Erythroblast (primary cell): ENCODE measurements at regions not wholly inside any gene's neighbourhood (a gene's known extent, or its start where the extent isn't known, plus 50 kb on each side); places are given as distances from the start of the nearest gene placed in this dataset.

Experiments used
- DNase-seq, 2 experiments: peaks; one replicate each; lab custom pipeline; 2025; lab: John Stamatoyannopoulos, UW
- GATA1 ChIP-seq: IDR thresholded peaks from 2 replicates; pipeline ENCODE4 v1.6.1; 2011; ENCODE audit warnings: low read depth, mild to moderate bottlenecking, control low read depth, low read length, moderate library complexity
- POLR2A ChIP-seq: IDR thresholded peaks from 2 replicates; pipeline ENCODE4 v1.6.1; 2011; ENCODE audit warnings: mild to moderate bottlenecking, low read length

GRCh38 chr14:65195042-65195719 lies 92.9 kb upstream of the MAX start:
- TF ChIP-seq POLR2A (no peak), GATA1 (no peak)
- DNase-seq, result no peak

- TF ChIP-seq GATA1, result no peak
- no peak for TF ChIP-seq POLR2A
- no peak for DNase-seq
These were observed 96.0 kb upstream of the MAX start for GRCh38 chr14:65198346-65198745.

- no peak for DNase-seq
- TF ChIP-seq POLR2A (no peak), GATA1 (no peak)
These were observed 98.1 kb upstream of the MAX start for GRCh38 chr14:65200454-65200853.

GRCh38 chr14:65203574-65203973 lies 101.3 kb upstream of the MAX start:
- TF ChIP-seq GATA1 (no peak), POLR2A (no peak)
- DNase-seq, result no peak

GRCh38 chr14:65204056-65204455 lies 101.7 kb upstream of the MAX start:
- DNase-seq, result no peak
- TF ChIP-seq POLR2A, result no peak
- TF ChIP-seq GATA1, result no peak

GRCh38 chr14:65206078-65206447 lies 103.7 kb upstream of the MAX start:
- DNase-seq, result no peak
- TF ChIP-seq GATA1, result no peak
- TF ChIP-seq POLR2A, result no peak

- TF ChIP-seq GATA1 (no peak), POLR2A (no peak)
- no peak for DNase-seq
These were observed 104.3 kb upstream of the MAX start for GRCh38 chr14:65206448-65207096.

- no peak for TF ChIP-seq POLR2A
- TF ChIP-seq GATA1, result no peak
- DNase-seq, result no peak
These were observed 106.2 kb upstream of the MAX start for GRCh38 chr14:65208548-65208947.

- no peak for DNase-seq
- TF ChIP-seq GATA1 (no peak), POLR2A (no peak)
These were observed 108.0 kb upstream of the MAX start for GRCh38 chr14:65210118-65210821.

- TF ChIP-seq GATA1 (no peak), POLR2A (no peak)
- no peak for DNase-seq
These were observed 108.5 kb upstream of the MAX start for GRCh38 chr14:65210822-65211182.

- TF ChIP-seq GATA1 (no peak), POLR2A (no peak)
- DNase-seq, result peak in 1 of 2 experiments; percentile 36
These were observed 109.1 kb upstream of the MAX start for GRCh38 chr14:65211341-65211987.

GRCh38 chr14:65213316-65213715 lies 111.0 kb upstream of the MAX start:
- no peak for TF ChIP-seq POLR2A
- no peak for TF ChIP-seq GATA1
- DNase-seq, result no peak

GRCh38 chr14:65214741-65215140 lies 112.4 kb upstream of the MAX start:
- TF ChIP-seq GATA1, result no peak
- no peak for TF ChIP-seq POLR2A
- no peak for DNase-seq

GRCh38 chr14:65219353-65219752 lies 117.0 kb upstream of the MAX start:
- TF ChIP-seq GATA1 (no peak), POLR2A (no peak)
- no peak for DNase-seq
